Tibial artery (tissue), 4 donors: ENCODE measurements at regions not wholly inside any gene's neighbourhood (a gene's known extent, or its start where the extent isn't known, plus 50 kb on each side); places are given as distances from the start of the nearest gene placed in this dataset.

Experiments
- DNase-seq, 2 donors: peaks; one replicate each; pipeline ENCODE4 v3.0.0-alpha.2; 2019
- H3K27ac ChIP-seq, 2 donors: fragments of 200-600 bp; sonication (generic) in 1 of 2; 1 replicate in 1 of 2; 2 replicates in 1 of 2; pipeline ENCODE4 v1.5.1; 2018 to 2019; ENCODE audit warnings: mild to moderate bottlenecking in 1 of 2
- H3K27me3 ChIP-seq, 2 donors: fragments of 200-600 bp; sonication (generic) in 1 of 2; one replicate each; pipeline versions ENCODE4 v1.5.1 to v1.6.0; 2016 to 2019
- H3K36me3 ChIP-seq, 3 donors: fragments of 200-600 bp; sonication (generic) in 2 of 3; one replicate each; pipeline ENCODE4 v1.5.1; 2016 to 2019; ENCODE audit warnings: mild to moderate bottlenecking in 2 of 3
- H3K4me1 ChIP-seq, 4 donors: fragments of 200-600 bp; sonication (generic) in 2 of 4; 1 replicate in 3 of 4; 2 replicates in 1 of 4; pipeline ENCODE4 v1.5.1; 2016 to 2019
- H3K4me3 ChIP-seq, 2 donors: fragments of 200-600 bp; sonication (generic) in 1 of 2; 1 replicate in 1 of 2; 2 replicates in 1 of 2; pipeline ENCODE4 v1.5.1; 2018 to 2019; ENCODE audit warnings: mild to moderate bottlenecking in 2 of 2
- H3K9me3 ChIP-seq, 3 donors: fragments of 200-600 bp; sonication (generic) in 1 of 3; one replicate each; pipeline ENCODE4 v1.5.1; 2016 to 2019
- intact Hi-C: fragments of 100-400 bp; cut with DNase I; formaldehyde crosslinking; loops from one replicate; pipeline ENCODE4 v1.15.0; 2023; ENCODE audit warnings: low total_unique reads
- TF ChIP-seq, protein P1 (sequence below), 2 experiments: fragments of 200-600 bp in 1 of 2; fragments of 450-650 bp in 1 of 2; IDR thresholded peaks; one replicate each; pipeline ENCODE4 v1.5.1; 2017 to 2019; ENCODE audit warnings: antibody characterized with exemption in 2 of 2, mild to moderate bottlenecking in 1 of 2, moderate library complexity in 1 of 2

DNA sequence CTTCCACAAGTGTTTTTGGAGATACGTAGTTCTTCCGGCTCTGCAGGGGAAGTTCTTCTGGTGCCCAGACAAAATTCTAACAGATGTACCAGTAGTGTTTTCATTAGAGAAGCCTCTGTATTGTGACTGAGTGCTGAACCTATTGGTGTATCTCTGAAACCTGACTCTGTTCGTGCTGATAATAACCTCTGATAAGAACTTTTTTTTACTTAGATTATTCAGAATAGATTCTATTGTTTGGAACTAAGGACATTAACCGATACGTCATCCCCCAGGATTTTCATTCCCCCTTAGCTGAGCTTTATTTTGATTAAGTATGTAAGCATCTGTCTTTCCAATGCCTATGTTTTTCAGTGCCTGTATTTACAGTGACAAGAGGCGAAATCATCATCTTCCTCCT is 362.9 kb downstream of the PDGFC start:
- DNase-seq, result no peak
- no peaks in the 10 kb centered on the region for H3K27me3 ChIP-seq
- TF ChIP-seq, protein P1, sequence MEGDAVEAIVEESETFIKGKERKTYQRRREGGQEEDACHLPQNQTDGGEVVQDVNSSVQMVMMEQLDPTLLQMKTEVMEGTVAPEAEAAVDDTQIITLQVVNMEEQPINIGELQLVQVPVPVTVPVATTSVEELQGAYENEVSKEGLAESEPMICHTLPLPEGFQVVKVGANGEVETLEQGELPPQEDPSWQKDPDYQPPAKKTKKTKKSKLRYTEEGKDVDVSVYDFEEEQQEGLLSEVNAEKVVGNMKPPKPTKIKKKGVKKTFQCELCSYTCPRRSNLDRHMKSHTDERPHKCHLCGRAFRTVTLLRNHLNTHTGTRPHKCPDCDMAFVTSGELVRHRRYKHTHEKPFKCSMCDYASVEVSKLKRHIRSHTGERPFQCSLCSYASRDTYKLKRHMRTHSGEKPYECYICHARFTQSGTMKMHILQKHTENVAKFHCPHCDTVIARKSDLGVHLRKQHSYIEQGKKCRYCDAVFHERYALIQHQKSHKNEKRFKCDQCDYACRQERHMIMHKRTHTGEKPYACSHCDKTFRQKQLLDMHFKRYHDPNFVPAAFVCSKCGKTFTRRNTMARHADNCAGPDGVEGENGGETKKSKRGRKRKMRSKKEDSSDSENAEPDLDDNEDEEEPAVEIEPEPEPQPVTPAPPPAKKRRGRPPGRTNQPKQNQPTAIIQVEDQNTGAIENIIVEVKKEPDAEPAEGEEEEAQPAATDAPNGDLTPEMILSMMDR (IDR thresholded peaks at IDR 0.05), result no peak
- H3K4me1 ChIP-seq, result peaks cover 0 to 20% (median 0%) of the 10 kb centered on the region in 4 donors
- intact Hi-C loops, result no loop called here
- H3K4me3 ChIP-seq, result no peak overlapping the region
- no peaks in the 10 kb centered on the region for H3K36me3 ChIP-seq
- H3K27ac ChIP-seq, result no peak overlapping the region
- H3K9me3 ChIP-seq, result no peaks in the 10 kb centered on the region

DNA sequence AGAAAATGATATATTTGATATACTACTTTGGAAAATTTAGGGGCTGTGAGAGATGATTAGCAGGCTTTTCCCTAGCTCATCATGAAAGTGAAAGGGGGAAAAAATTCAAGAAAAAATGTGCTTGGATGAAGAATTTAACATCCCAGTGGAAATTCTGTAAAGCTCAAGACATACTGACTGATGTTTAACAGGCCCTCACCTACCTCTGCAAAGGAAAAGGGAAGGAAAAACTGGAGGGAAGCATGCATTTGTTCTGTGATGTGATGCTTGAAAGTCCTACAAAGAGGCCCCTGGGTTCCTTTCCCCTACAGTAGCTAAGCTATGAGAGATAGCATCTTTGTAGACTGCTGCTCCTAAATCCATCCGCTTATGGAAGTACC is 364.1 kb downstream of the PDGFC start:
- intact Hi-C loops, result no loop called here

DNA sequence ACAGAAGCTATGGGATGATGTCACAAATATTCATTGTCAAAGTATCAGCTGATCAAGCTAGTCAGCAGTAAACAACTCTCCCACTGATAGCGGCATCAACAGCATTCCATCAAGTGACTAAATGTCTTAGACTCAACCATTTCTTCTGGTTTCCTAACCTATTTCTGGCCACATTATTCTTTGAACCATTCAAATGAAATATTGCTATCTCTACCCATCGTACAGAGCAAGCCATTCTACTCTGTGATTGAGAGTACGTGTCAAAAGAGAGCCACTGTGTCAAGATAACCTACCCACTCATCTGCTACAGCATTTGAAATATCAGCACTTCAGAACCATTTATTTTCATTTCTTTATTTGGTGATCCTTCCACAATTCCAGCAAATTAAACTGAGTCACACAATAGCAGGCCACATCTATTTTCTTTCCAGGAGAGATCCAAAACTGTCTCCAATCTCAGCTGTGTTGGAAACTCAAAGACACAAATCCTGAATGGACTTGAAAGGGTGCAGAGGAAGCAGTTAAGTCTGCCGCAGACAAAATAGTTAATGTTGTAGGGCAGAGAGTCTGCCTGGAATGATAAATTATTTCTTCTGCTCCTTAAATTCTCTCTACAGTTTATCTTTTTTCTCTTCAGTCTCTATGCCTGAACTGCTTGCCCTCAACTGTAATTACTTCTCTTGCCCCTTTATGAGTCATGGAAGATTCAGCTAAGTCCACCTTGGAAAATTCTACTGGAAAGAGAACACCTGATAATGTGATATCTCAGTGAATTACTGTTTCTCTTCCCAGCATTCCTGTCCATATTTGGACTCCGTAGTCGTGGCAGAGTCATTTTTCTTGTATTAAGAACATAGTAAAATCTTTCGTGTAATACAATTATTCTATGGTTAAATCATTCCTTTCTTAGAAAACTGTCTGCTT is 364.8 kb downstream of the PDGFC start:
- Histone ChIP-seq H3K36me3 (no peaks in the 10 kb centered on the region), H3K27ac (peak overlapping the region; percentile 44 to 63), H3K4me3 (no peak overlapping the region), H3K27me3 (no peaks in the 10 kb centered on the region), H3K9me3 (no peaks in the 10 kb centered on the region), H3K4me1 (peaks cover 0 to 20% (median 0%) of the 10 kb centered on the region in 4 donors)
- intact Hi-C loops, result no loop called here
- TF ChIP-seq, protein P1 (IDR thresholded peaks at IDR 0.05), result no peak
- DNase-seq, result no peak

More for the DNA sequence above, 364.1 kb downstream of the PDGFC start:
- peaks cover 0 to 20% (median 0%) of the 10 kb centered on the region in 4 donors for H3K4me1 ChIP-seq
- TF ChIP-seq, protein P1 (IDR thresholded peaks at IDR 0.05), result no peak
- no peak overlapping the region for H3K4me3 ChIP-seq
- no peak for DNase-seq
- H3K9me3 ChIP-seq, result no peaks in the 10 kb centered on the region
- no peaks in the 10 kb centered on the region for H3K27me3 ChIP-seq
- H3K36me3 ChIP-seq, result no peaks in the 10 kb centered on the region
- H3K27ac ChIP-seq, result peak overlapping the region; percentile 44 to 63

- peak overlapping the region; percentile 43 to 55 for H3K27ac ChIP-seq
- intact Hi-C loops, result no loop called here
- H3K27me3 ChIP-seq, result no peaks in the 10 kb centered on the region
- TF ChIP-seq, protein P1 (IDR thresholded peaks at IDR 0.05), result no peak
- H3K9me3 ChIP-seq, result no peaks in the 10 kb centered on the region
- peaks cover 0 to 58% (median 21%) of the 10 kb centered on the region in 4 donors for H3K4me1 ChIP-seq
- no peaks in the 10 kb centered on the region for H3K36me3 ChIP-seq
- no peak for DNase-seq
- H3K4me3 ChIP-seq, result peak overlapping the region; percentile 9 to 15
These were observed 373.4 kb downstream of the PDGFC start for GRCh38 chr4:156598138-156598681.

GRCh38 chr4:156596706-156597329 is 374.8 kb downstream of the PDGFC start:
- Histone ChIP-seq H3K4me3 (no peak overlapping the region), H3K27ac (peak overlapping the region in 1 of 2 donors; percentile 51), H3K9me3 (no peaks in the 10 kb centered on the region), H3K27me3 (no peaks in the 10 kb centered on the region), H3K36me3 (no peaks in the 10 kb centered on the region), H3K4me1 (peaks cover 0 to 58% (median 21%) of the 10 kb centered on the region in 4 donors)
- no peak for DNase-seq
- TF ChIP-seq, protein P1 (IDR thresholded peaks at IDR 0.05), result no peak
- intact Hi-C loops, result no loop called here
